Fibroblast of lung (primary cell): ENCODE measurements at regions not wholly inside any gene's neighbourhood (a gene's known extent, or its start where the extent isn't known, plus 50 kb on each side); places are given as distances from the start of the nearest gene placed in this dataset.

Source experiments
- DNase-seq, 2 donors: peaks; one replicate each; pipeline versions ENCODE4 v3.0.0 to v3.0.0-alpha.2; 2010; ENCODE audit warnings: low read depth in 2 of 2
- H2AFZ ChIP-seq: 2 replicates; pipeline ENCODE4 v1.5.1; 2012; ENCODE audit warnings: low read length, control low read depth, inconsistent platforms
- H3K27ac ChIP-seq: 2 replicates; pipeline ENCODE4 v1.5.1; 2011; ENCODE audit warnings: low read length, control low read depth; ENCODE audit not compliant: insufficient read depth
- H3K27me3 ChIP-seq: 2 replicates; pipeline ENCODE4 v1.5.1; 2011; ENCODE audit warnings: mild to moderate bottlenecking, low read length; ENCODE audit not compliant: control insufficient read depth, insufficient read depth
- H3K36me3 ChIP-seq: 2 replicates; pipeline ENCODE4 v1.5.1; 2011; ENCODE audit warnings: low read length; ENCODE audit not compliant: control insufficient read depth, insufficient read depth
- H3K4me1 ChIP-seq: 2 replicates; pipeline ENCODE4 v1.5.1; 2011; ENCODE audit warnings: low read length; ENCODE audit not compliant: control insufficient read depth, insufficient read depth; ENCODE audit errors: extremely low read depth
- H3K4me2 ChIP-seq: 2 replicates; pipeline ENCODE4 v1.5.1; 2011; ENCODE audit warnings: low read length, control low read depth; ENCODE audit not compliant: insufficient read depth; ENCODE audit errors: extremely low read depth
- H3K4me3 ChIP-seq, 4 experiments: fragments of 200-600 bp in 1 of 4; sonication (generic) in 1 of 4; replicated peaks in 1 of 4; 2 replicates each; pipeline ENCODE4 v1.5.1; 2011 to 2016; ENCODE audit warnings: low read length in 4 of 4, low read depth in 3 of 4, mild to moderate bottlenecking in 3 of 4, control low read depth in 2 of 4, inconsistent platforms in 1 of 4, mixed read lengths in 1 of 4; ENCODE audit not compliant: insufficient read depth in 1 of 4; ENCODE audit errors: control extremely low read depth in 1 of 4
- H3K79me2 ChIP-seq: 2 replicates; pipeline ENCODE4 v1.5.1; 2012; ENCODE audit warnings: mild to moderate bottlenecking, low read length, inconsistent platforms; ENCODE audit not compliant: control insufficient read depth, insufficient read depth
- H3K9ac ChIP-seq: 2 replicates; pipeline ENCODE4 v1.5.1; 2011; ENCODE audit warnings: mild to moderate bottlenecking, low read length, control low read depth; ENCODE audit not compliant: insufficient read depth
- H3K9me3 ChIP-seq: 2 replicates; pipeline ENCODE4 v1.5.1; 2012; ENCODE audit warnings: low read depth, low read length; ENCODE audit not compliant: control insufficient read depth, insufficient read depth
- H4K20me1 ChIP-seq: 2 replicates; pipeline ENCODE4 v1.5.1; 2011; ENCODE audit warnings: low read length; ENCODE audit not compliant: control insufficient read depth, insufficient read depth; ENCODE audit errors: extremely low read depth
- EZH2 ChIP-seq: IDR thresholded peaks from 2 replicates; pipeline ENCODE4 v1.5.1; 2012; ENCODE audit warnings: low read length, control low read depth, mild to moderate bottlenecking; ENCODE audit errors: missing control alignments
- TF ChIP-seq, protein P1 (sequence below), 2 donors: IDR thresholded peaks in 1 of 2; conservative IDR thresholded peaks in 1 of 2; 1 replicate in 1 of 2; 2 replicates in 1 of 2; pipeline ENCODE4 v1.5.1; 2011 to 2012; ENCODE audit warnings: low read length in 2 of 2, control low read depth in 1 of 2, inconsistent platforms in 1 of 2, low read depth in 1 of 2, mild to moderate bottlenecking in 1 of 2

DNA sequence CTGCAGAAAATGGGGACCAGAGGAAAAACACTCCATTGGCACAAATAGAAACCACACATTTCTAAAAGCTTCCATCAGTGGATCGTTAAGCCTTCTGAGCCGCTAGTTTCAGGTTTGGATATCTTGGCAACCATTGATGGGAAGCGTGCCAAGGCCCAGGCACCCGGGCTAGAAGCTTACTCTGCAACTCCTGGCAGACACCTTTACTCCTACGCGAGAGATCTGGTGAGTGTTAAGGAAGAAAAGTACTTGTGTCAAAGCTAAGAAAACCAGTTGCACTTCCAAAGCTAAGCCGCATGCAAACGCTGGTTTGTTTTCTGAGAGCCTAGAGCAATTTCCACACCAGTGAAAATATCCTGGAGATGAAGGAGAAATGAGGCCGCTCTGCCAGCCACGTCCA is 472.4 kb downstream of the PMP22 start:
- H3K4me3 ChIP-seq, result no peak overlapping the region
- peak in 1 of 2 donors; percentile 8 for DNase-seq
- H3K36me3 ChIP-seq, result no peaks in the 10 kb centered on the region
- no peaks in the 10 kb centered on the region for H3K4me1 ChIP-seq
- no peak for TF ChIP-seq EZH2
- TF ChIP-seq, protein P1, sequence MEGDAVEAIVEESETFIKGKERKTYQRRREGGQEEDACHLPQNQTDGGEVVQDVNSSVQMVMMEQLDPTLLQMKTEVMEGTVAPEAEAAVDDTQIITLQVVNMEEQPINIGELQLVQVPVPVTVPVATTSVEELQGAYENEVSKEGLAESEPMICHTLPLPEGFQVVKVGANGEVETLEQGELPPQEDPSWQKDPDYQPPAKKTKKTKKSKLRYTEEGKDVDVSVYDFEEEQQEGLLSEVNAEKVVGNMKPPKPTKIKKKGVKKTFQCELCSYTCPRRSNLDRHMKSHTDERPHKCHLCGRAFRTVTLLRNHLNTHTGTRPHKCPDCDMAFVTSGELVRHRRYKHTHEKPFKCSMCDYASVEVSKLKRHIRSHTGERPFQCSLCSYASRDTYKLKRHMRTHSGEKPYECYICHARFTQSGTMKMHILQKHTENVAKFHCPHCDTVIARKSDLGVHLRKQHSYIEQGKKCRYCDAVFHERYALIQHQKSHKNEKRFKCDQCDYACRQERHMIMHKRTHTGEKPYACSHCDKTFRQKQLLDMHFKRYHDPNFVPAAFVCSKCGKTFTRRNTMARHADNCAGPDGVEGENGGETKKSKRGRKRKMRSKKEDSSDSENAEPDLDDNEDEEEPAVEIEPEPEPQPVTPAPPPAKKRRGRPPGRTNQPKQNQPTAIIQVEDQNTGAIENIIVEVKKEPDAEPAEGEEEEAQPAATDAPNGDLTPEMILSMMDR (conservative IDR thresholded peaks at IDR 0.05 in 1 of 2, IDR thresholded peaks at IDR 0.05 in 1 of 2; ENCODE audit: low read depth in 1 of 2, low read length in 2 of 2), result no peak
- no peaks in the 10 kb centered on the region for H3K79me2 ChIP-seq
- no peak overlapping the region for H3K9ac ChIP-seq
- no peaks in the 10 kb centered on the region for H3K9me3 ChIP-seq
- no peaks in the 10 kb centered on the region for H3K27me3 ChIP-seq
- H3K4me2 ChIP-seq, result no peak overlapping the region
- H4K20me1 ChIP-seq, result no peaks in the 10 kb centered on the region
- no peak overlapping the region for H3K27ac ChIP-seq
- H2AFZ ChIP-seq, result no peak overlapping the region

DNA sequence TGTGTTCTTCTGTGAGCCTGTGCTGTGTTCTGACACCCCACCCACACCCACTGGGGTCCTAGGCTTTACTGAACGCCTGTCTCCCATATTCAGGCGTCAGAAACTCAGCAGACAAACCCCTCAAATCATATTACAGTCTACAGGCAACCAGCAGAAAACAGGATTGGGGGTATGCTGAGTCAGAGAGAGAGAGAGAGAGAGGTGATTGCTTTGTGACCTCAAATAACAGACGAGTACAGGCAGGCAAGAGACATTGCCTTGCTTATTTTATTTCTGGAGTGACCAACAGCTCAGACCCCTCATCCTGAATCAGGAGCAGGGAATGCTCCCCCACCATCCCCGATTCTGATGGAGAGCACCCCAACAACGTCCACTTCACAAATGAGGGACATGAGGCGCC is 473.9 kb downstream of the PMP22 start:
- no peaks in the 10 kb centered on the region for H3K36me3 ChIP-seq
- no peak for DNase-seq

DNA sequence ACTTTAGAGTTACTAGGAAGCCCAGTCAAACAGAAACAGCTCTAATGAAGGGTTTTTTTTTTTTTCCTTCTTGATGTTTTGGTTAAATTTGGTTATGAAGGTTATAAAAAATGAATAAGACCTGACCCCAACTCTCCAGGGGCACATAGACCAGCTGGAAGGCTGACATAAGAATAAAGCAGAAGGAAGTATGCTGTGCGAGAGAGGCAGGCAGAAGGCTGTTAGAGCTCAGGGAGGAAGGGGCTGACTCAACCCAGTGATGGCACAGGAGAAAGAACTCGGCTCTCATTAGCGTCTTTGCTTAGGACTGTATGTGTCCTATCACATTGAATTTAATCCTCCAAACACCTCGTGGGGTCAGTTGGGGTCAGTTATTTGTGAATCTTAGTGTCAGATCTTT is 474.6 kb downstream of the PMP22 start:
- Histone ChIP-seq H3K9me3 (no peaks in the 10 kb centered on the region), H3K27ac (no peak overlapping the region), H3K4me2 (no peak overlapping the region), H3K79me2 (no peaks in the 10 kb centered on the region), H3K9ac (no peak overlapping the region), H3K36me3 (no peaks in the 10 kb centered on the region), H2AFZ (no peak overlapping the region), H3K4me1 (no peaks in the 10 kb centered on the region), H3K4me3 (no peak overlapping the region), H3K27me3 (no peaks in the 10 kb centered on the region), H4K20me1 (no peaks in the 10 kb centered on the region)
- DNase-seq, result peak in 1 of 2 donors; percentile 70
- TF ChIP-seq, protein P1 (conservative IDR thresholded peaks at IDR 0.05 in 1 of 2, IDR thresholded peaks at IDR 0.05 in 1 of 2; ENCODE audit: low read depth in 1 of 2, low read length in 2 of 2), result no peak
- no peak for TF ChIP-seq EZH2

More for the DNA sequence above, 473.9 kb downstream of the PMP22 start:
- no peaks in the 10 kb centered on the region for H3K27me3 ChIP-seq
- no peaks in the 10 kb centered on the region for H4K20me1 ChIP-seq
- H3K9me3 ChIP-seq, result no peaks in the 10 kb centered on the region
- no peak overlapping the region for H3K27ac ChIP-seq
- no peak overlapping the region for H2AFZ ChIP-seq
- no peak for TF ChIP-seq EZH2
- TF ChIP-seq, protein P1 (conservative IDR thresholded peaks at IDR 0.05 in 1 of 2, IDR thresholded peaks at IDR 0.05 in 1 of 2; ENCODE audit: low read depth in 1 of 2, low read length in 2 of 2), result no peak
- H3K4me3 ChIP-seq, result no peak overlapping the region
- H3K4me1 ChIP-seq, result no peaks in the 10 kb centered on the region
- H3K79me2 ChIP-seq, result no peaks in the 10 kb centered on the region
- H3K9ac ChIP-seq, result no peak overlapping the region
- no peak overlapping the region for H3K4me2 ChIP-seq
